GM18508 (cell line): ENCODE measurements at regions not wholly inside any gene's neighbourhood (a gene's known extent, or its start where the extent isn't known, plus 50 kb on each side); places are given as distances from the start of the nearest gene placed in this dataset.
"Not testable (repeated sequence)": the region's sequence is repeated elsewhere in the genome, so short reads cannot be mapped to it uniquely, and the experiment has no call there.

Experiments used
- ATAC-seq: cut with Tn5 transposase; IDR thresholded peaks from one replicate; pipeline ENCODE4 v1.9.1; 2021; ENCODE audit warnings: moderate number of reproducible peaks; ENCODE audit not compliant: insufficient read depth, unreplicated experiment

DNA sequence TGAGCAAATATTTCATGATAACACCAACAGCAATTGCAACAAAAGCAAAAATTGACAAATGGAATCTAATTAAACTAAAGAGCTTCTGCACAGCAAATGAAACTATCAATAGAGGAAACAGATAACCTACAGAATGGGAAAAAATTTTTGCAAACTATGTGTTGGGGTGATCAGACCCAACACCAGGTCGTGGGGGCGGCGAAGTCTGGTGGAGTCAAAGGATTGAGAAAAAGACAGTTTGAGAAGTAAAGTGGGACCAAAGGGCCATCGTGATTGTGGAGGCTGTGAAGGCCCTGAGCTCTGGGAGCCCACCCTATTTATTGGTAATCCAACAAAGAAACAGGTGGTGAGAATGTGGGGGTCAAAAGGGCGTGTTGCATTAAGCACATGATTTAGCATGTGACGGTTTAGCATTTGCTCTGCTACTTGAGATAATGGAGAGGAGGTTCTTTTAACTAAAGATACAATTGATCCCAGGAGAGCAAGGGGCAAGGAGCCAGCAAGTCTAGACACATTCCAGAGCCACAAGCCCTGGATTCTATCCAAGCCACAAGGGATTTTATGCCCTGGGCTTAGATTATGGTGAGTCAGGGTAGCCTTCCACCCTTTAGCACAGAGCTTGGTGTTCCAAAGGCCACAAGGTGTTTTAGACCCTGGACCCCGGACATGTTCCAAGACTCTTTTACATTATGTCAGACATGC is 65.5 kb upstream of the VLDLR start:
- not testable (repeated sequence) for ATAC-seq

DNA sequence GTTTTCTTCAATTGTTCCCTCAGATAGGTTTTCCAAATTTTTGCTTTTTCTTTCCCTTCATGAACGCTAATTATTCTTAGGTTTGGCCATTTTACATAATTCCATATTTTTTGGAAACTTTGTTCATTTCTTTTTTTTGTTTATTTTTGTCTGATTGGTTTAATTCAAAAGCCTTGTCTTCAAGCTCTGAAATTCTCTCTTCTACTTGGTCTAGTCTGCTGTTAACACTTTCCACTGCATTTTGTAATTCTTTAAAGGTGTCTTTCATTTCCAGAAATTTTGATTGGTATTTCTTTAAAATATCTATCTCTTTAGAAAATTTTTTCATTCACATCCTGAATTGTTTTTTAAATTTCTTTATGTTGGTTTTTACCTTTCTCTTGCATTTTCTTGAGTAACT is 63.9 kb upstream of the VLDLR start:
- ATAC-seq, result no peak

DNA sequence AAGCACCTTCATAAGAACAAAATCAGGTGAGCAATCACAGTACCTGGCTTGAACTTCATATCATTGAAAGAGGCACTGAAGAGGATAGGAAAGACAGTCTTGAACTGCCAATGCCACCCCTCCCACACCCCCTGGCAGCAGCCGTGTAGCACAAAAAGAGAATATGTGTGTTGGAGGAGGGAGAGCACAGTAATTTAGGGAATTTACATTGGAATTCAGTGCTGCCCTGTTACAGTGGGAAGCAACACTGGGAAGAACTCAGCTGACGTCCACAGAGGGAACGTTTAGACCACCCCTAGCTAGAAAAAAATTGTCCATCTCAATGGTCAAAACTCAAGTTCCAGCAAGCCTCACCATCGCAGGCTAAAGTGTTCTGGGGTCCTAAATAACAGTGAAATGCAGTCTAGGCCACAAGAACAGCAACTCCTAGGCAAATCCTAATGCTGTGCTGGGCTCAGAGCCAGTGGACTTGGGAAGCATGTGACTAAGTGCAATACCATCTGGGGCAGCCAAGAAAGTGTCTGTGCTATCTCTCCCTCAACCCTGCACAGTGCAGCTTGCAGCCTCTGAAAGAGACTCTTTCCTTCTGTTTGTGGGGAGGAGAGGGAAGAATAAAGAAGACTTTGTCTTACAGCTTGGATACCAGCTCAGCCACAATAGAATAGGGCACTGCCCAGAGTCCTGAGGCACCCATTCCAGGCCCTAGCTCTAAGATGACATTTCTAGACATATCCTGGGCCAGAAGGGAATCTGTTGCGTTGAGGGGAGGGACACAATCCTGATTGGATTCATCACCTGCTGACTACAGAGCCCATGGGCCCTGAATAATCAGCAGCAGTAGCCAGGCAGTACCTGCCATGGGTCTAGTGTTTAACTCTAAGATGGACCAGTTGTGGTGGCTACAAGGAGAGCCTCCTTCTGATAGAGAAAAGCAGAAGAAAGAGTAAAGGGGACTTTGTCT is 62.1 kb upstream of the VLDLR start:
- no peak for ATAC-seq

DNA sequence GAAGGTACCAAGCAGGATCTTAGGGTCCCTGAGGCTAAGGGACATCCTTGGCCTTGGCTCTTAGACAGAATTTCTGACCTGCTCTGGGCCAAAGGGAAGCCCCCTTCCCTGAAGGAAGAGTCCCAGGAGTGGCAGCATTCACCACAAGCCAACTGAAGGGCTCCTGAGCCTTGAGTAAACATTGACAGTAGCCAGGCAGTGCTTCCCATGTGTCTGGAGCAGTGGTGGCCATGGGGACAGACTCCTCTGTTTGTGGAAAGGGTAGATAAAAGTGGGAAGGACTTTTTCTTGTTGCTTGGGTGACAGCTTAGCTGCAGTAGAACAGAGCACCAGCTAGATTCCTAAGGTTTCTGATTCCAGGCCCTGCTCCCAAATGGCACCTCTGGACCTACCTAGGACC is 61.4 kb upstream of the VLDLR start:
- no peak for ATAC-seq

DNA sequence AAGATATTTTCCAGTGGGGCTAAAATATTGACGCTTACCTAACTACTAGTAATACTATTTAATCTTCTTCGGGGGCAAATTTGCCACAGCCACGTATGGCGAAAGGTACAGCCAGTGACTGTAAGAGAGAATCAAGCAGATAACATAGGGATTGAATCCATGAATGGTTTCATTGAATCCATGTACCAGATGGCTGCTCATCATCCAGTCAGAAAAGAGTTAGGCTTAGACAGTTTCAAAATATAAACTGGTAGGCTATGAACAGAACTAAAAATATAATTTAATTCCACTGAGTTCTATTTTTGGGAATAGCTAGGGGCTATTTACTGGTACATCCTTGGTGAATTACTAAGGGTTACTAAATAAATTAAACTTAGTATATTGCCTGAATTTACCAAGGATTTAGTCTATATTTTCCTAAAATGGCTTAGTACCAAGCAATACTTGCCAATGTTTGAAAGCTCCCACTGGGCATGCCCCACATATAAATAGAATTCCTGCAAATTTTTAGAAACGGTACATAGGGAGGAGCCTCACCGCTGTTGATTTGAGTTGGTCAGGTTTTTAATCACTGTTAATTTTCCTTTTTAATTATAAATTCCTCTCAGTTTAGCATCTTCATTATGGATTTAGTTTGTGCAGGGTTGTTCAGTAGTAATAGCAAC is 55.8 kb upstream of the VLDLR start:
- ATAC-seq, result no peak

DNA sequence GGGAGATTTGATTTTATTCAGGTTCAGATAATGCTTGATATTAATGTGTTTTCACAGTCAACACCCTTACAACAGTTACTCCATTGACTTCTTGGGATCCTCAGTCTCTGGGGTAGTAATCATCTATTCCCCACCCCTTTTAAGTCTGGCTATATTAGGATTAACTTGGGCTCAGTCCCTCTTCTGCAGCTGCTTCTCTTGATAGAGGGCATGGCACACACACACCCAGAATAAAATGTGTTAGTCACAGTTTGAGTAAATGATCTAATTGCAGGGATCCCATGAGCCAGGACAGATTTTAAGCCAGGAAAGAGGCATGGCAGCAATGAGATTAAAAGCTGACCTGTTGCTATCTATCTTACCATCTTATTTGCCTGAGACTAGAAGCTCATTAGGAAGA is 53.7 kb upstream of the VLDLR start:
- no peak for ATAC-seq

DNA sequence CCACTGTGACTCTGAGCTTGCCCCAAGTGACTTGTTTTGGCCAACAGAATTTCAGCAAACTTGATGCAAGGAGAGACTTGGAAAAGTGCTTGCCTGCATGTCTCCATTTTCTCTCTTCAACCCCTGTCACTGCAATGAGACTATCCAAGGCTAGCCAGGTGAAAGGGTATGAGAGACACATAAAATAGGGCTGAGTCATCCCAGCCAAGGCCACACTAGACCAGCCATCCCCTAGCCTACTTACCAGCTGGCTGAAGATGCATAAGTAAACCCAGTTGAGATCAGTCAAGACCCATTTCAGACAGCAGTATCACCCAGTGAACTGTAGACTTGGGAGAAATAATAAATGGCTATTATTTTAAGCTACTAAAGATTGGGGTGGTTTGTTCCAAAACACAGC is 52.9 kb upstream of the VLDLR start:
- no peak for ATAC-seq

DNA sequence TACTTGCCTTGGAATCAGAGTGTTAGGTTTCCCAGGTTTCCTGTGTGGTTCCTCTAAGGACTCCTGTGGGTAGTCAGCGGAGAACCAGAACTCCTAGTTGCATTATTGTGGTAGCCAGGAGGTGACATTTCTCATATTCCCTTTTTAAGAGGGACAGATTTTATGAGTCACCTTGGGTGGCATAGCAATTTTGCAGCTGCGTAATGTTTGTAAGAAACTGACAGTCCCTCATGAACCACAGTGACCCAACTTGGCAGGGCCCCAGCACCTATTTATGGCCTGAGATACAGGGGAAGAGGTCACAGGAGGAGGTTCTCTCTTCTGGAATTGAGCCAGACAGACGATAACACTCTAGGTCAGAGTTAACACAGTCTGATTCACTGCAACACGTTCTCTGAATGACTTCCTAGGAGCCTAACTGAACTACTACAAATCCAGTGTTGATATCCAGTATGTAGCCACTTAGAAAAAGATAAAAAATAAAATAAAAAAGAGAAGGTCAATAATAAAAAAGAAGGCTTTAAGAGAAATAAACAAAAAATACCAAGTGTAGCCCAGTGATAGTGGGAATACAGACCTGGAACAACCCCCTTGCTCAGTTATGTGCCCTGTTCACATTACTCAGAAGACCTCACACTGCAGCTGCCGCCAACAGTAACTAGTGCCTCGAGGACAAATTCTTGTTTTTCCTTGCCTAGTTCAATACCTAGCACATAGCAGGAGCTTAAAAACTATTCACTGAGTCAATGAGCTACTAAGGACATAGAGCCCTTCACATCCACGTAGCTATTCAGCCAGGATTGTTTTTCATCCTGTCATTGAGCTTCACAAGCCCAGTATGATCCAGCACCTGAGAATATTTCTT is 50.7 kb upstream of the VLDLR start:
- ATAC-seq, result no peak
